Chondrocyte (in vitro differentiated cells): ENCODE measurements at regions not wholly inside any gene's neighbourhood (a gene's known extent, or its start where the extent isn't known, plus 50 kb on each side); places are given as distances from the start of the nearest gene placed in this dataset.
"Not testable (repeated sequence)": the region's sequence is repeated elsewhere in the genome, so short reads cannot be mapped to it uniquely, and the experiment has no call there.

Experiments used
- DNase-seq: peaks from one replicate; pipeline ENCODE4 v3.0.0; 2021; ENCODE audit warnings: mixed read lengths, low spot score
- H3K27ac Mint-ChIP-seq: one replicate; pipeline ENCODE4 v1.8.0; 2021; ENCODE audit warnings: mild to moderate bottlenecking, moderate library complexity, mixed read lengths; ENCODE audit not compliant: unreplicated experiment
- H3K27me3 Mint-ChIP-seq: 2 replicates; pipeline ENCODE4 v1.8.0; 2021; ENCODE audit warnings: low read depth, mixed read lengths
- H3K36me3 Mint-ChIP-seq: 2 replicates; pipeline ENCODE4 v1.8.0; 2021; ENCODE audit warnings: low read depth, mixed read lengths
- H3K4me1 Mint-ChIP-seq: 2 replicates; pipeline ENCODE4 v1.8.0; 2021; ENCODE audit warnings: low read depth, mild to moderate bottlenecking, mixed read lengths
- H3K4me3 Mint-ChIP-seq: one replicate; pipeline ENCODE4 v1.8.0; 2021; ENCODE audit warnings: mild to moderate bottlenecking, moderate library complexity, mixed read lengths; ENCODE audit not compliant: unreplicated experiment
- H3K9me3 Mint-ChIP-seq: 2 replicates; pipeline ENCODE4 v1.8.0; 2021; ENCODE audit warnings: low read depth, mixed read lengths
- TF ChIP-seq, protein P1 (sequence below): fragments of 200-600 bp; sonication (generic); IDR thresholded peaks from 2 replicates; pipeline ENCODE4 v1.5.0; 2021; ENCODE audit warnings: antibody characterized with exemption, mild to moderate bottlenecking, moderate library complexity

DNA sequence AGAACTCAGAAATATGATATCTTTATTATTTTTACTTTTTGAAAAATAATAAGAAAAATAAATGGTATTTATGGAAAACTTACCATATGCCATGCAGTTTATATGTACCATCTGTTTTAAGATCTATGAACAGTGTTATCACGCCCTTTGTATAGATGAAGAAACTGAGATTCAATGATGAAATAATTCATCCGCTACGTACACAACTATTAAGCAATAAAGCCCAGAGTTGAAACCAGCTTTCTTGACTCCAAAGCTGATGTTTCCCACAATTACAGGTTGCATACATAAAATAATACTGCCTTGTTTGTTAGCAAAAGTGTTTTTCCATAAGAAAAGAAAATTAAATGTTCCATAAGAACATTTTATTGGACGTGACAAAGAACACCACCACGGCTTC, 67.2 kb upstream of the BCL6 start:
- peaks cover 4% of the 10 kb centered on the region for H3K9me3 Mint-ChIP-seq
- H3K36me3 Mint-ChIP-seq, result no peaks in the 10 kb centered on the region
- TF ChIP-seq, protein P1, sequence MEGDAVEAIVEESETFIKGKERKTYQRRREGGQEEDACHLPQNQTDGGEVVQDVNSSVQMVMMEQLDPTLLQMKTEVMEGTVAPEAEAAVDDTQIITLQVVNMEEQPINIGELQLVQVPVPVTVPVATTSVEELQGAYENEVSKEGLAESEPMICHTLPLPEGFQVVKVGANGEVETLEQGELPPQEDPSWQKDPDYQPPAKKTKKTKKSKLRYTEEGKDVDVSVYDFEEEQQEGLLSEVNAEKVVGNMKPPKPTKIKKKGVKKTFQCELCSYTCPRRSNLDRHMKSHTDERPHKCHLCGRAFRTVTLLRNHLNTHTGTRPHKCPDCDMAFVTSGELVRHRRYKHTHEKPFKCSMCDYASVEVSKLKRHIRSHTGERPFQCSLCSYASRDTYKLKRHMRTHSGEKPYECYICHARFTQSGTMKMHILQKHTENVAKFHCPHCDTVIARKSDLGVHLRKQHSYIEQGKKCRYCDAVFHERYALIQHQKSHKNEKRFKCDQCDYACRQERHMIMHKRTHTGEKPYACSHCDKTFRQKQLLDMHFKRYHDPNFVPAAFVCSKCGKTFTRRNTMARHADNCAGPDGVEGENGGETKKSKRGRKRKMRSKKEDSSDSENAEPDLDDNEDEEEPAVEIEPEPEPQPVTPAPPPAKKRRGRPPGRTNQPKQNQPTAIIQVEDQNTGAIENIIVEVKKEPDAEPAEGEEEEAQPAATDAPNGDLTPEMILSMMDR, result no peak
- H3K4me1 Mint-ChIP-seq, result peaks cover 13% of the 10 kb centered on the region
- no peak overlapping the region for H3K27ac Mint-ChIP-seq
- no peak overlapping the region for H3K4me3 Mint-ChIP-seq
- DNase-seq, result no peak
- no peaks in the 10 kb centered on the region for H3K27me3 Mint-ChIP-seq

DNA sequence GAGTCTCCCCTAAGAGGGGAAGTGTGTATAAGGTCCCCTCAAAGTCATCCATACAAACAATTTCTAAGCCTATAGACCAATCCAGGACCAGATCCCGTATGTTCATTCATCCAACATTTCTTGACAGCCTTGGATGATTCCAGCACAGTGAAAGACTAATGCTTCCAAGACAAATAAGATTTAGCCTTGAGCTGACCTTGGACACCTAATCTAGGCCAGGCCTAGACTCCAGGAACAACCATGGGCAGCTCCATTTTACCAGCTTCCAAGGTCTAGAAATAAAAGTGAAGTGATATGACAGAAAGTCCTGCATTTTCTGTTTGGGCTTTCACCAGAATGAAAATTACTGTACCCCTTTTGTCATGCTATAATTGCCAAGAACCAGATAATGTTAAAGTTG, 67.9 kb upstream of the BCL6 start:
- no peak overlapping the region for H3K27ac Mint-ChIP-seq
- no peaks in the 10 kb centered on the region for H3K36me3 Mint-ChIP-seq
- no peaks in the 10 kb centered on the region for H3K27me3 Mint-ChIP-seq
- no peak overlapping the region for H3K4me3 Mint-ChIP-seq
- H3K9me3 Mint-ChIP-seq, result peaks cover 8% of the 10 kb centered on the region
- TF ChIP-seq, protein P1, result no peak
- DNase-seq, result no peak
- H3K4me1 Mint-ChIP-seq, result peaks cover 13% of the 10 kb centered on the region

DNA sequence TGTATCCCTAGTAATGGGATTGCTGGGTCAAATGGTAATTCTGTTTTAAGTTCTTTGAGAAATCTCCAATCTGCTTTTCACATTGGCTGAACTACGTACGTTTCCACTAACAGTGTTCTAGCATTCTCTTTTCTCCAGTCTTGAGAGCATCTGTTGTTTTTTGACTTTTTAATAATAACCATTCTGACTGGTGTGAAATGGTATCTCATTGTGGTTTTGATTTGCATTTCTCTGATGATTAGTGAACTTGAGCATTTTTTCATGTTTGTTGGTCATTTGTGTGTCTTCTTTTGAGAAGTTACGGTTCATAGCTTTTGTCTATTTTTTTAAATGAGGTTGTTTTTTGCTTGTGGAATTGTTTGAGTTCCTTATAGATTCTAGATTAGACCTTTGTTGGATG, 72.5 kb upstream of the BCL6 start:
- H3K36me3 Mint-ChIP-seq, H3K4me3 Mint-ChIP-seq, H3K27ac Mint-ChIP-seq, DNase-seq, H3K4me1 Mint-ChIP-seq, H3K27me3 Mint-ChIP-seq, H3K9me3 Mint-ChIP-seq: not testable (repeated sequence)

DNA sequence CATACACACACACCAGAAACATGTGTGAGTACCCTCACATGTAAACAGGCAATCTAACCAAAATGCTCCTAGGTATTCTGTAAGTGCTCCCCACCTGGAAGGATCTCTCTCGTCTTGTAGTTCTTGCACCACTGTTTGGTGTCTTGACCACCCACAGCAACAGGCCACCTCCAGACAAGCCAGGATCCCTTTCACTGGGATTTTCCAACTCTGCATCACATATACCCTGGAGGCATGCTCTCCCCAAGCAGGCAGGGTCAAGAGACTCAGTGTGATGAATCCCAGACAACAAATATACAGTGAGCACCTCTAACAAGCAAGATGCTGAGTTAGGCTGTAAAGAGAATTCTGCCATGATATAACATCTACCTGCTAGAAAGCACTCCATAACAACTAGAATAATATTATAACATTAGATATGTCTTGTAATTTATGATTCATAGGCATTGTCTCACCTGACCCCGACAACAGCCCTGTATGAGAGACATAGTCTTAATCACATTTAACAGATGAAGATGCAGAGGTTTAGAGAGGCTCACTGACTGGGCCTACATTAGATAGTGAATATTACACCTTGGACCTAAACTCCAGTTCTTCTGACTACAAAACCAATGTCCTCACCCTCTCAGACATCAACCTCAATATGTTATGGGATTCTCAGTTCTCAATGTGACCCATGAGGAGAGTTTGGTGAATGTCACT, 76.5 kb upstream of the BCL6 start:
- H3K27me3 Mint-ChIP-seq, result no peaks in the 10 kb centered on the region
- H3K4me3 Mint-ChIP-seq, result no peak overlapping the region
- H3K36me3 Mint-ChIP-seq, result no peaks in the 10 kb centered on the region
- H3K27ac Mint-ChIP-seq, result no peak overlapping the region
- no peak for DNase-seq
- TF ChIP-seq, protein P1, result no peak
- peaks cover 8% of the 10 kb centered on the region for H3K9me3 Mint-ChIP-seq
- no peaks in the 10 kb centered on the region for H3K4me1 Mint-ChIP-seq

DNA sequence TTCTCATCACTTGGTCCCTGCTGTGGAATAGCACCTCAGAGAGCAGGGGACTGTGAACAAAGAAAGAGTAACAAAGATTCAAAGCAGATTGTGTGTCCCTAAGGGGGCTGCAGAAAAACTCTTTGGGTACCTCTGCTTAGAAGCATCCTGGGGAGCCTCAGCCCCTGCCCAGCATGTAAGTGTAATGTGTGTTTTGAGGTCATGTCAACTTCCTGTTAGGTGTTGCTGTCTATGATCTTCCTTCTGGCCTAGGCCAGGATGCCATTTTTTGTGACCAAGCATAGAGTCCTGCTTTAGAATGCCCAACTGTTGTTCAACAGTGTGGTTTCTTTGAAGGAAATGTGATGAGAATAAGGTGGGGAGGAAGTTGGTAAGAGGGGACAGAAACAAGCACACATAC, 77.1 kb upstream of the BCL6 start:
- Mint-ChIP-seq H3K27ac (no peak overlapping the region), H3K36me3 (no peaks in the 10 kb centered on the region), H3K27me3 (no peaks in the 10 kb centered on the region), H3K4me1 (no peaks in the 10 kb centered on the region), H3K4me3 (no peak overlapping the region), H3K9me3 (peaks cover 4% of the 10 kb centered on the region)
- TF ChIP-seq, protein P1, result no peak
- no peak for DNase-seq

DNA sequence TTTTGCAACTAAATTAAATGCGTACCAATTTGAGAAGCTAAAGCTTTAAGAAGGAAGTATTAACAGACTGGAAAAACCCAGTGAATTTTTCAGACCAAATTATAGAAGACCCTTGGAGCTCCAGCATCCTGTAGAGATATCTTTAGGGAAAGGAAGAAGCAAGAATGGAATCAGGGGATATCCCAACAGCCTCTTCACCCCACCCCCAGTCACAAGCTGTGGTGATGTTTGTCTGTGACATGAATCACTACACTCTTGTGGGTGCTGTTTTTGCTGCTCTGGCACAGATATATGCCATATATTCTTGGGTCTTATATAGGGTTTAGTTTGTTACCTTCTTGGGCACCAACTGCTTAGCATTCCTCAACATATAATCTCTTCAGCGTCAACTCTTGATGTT, 78.5 kb upstream of the BCL6 start:
- H3K27me3 Mint-ChIP-seq, result no peaks in the 10 kb centered on the region
- no peaks in the 10 kb centered on the region for H3K9me3 Mint-ChIP-seq
- H3K4me1 Mint-ChIP-seq, result no peaks in the 10 kb centered on the region
- no peaks in the 10 kb centered on the region for H3K36me3 Mint-ChIP-seq
- DNase-seq, result no peak
- TF ChIP-seq, protein P1, result no peak
- H3K4me3 Mint-ChIP-seq, result no peak overlapping the region
- no peak overlapping the region for H3K27ac Mint-ChIP-seq
